ENCODE measurements at regions not wholly inside any gene's neighbourhood (a gene's known extent, or its start where the extent isn't known, plus 50 kb on each side); places are given as distances from the start of the nearest gene placed in this dataset.

DNA sequence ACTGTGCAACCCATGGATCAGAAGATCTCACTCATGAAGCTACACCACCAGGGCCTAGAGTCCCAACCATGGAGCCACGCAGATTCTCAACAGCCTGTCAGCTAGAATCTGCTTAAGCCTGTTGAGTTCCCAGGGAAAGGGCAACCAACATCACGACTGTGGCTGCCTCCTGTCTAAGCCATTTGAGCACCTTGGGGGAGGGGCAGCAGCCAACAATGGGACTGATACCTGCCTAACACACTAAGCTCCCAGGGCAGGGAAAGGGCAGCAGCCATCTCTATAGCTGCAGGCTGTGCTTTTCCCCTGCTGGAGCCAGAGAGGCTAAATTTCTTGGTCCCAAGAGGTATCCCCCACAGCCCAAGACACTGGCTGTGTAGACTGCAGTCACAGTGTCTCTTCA is 96.5 kb upstream of the TCEAL2 start:
- CTCF ChIA-PET (ENCODE audit: low intra/inter-chr PET ratio), result no interaction called here
- ATAC-seq, result no peak

DNA sequence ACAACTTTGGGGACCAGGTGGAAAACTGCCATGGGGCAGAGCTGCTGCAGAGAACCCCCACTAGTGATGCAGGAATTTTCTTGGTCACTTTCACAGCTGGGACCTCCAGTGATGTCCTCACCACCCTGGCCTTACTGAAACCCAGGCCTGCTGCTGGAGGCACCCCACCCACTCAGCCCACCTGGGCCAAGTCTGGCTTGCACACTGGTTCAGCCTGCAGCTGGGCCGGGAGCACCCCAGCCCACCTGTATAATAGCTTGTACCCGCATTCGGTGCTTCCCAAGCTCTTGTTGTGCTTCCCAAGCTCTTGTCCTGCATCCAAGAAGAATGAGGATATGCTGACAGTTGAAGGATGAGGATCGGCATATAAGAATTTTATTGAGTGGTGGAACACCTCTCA is 86.4 kb upstream of the ZMAT1 start:
- H3K27me3 ChIP-seq (ENCODE audit: control insufficient read depth in 2 of 2, insufficient read depth in 2 of 2, low read length in 2 of 2), result no peaks in the 10 kb centered on the region
- WGBS (ENCODE audit: insufficient coverage, low coverage, missing lambda C conversion rate), result 0% methylated on average over 3 of the region's 4 CpGs
- no peaks in the 10 kb centered on the region for H4K20me1 ChIP-seq (replicated peaks; ENCODE audit: control insufficient read depth, insufficient read depth, low read length)
- ChIA-PET CTCF (ENCODE audit: low intra/inter-chr PET ratio) (no interaction called here), POLR2A (no interaction called here)
- FAIRE-seq (no peak), DNase-seq (ENCODE audit: extremely low read depth in 1 of 4, low spot score in 3 of 4) (no peak), ATAC-seq (no peak)
- no peaks in the 10 kb centered on the region for H3K4me1 ChIP-seq (replicated peaks in 1 of 2; ENCODE audit: control insufficient read depth in 2 of 2, insufficient read depth in 2 of 2, low read length in 2 of 2)
- in situ Hi-C loops (cut with MboI), result no loop called here
- BruUV-seq (replicated peaks), result no TSS peak
- H3K4me2 ChIP-seq (ENCODE audit: insufficient read depth, low read length), result no peak overlapping the region
- H3K9me3 ChIP-seq (replicated peaks; ENCODE audit: control insufficient read depth, insufficient read depth, low read depth, low read length), result no peaks in the 10 kb centered on the region
- H2AFZ ChIP-seq (ENCODE audit: low read depth, low read length), result no peak overlapping the region
- no peaks in the 10 kb centered on the region for H3K36me3 ChIP-seq (ENCODE audit: control insufficient read depth, insufficient read depth, low read length)
- intact Hi-C loops (cut with micrococcal nuclease), result no loop called here
- no peaks in the 10 kb centered on the region for H3K79me2 ChIP-seq (ENCODE audit: control insufficient read depth, insufficient read depth, low read length)
- no peak overlapping the region for H3K4me3 ChIP-seq
- no peak overlapping the region for H3K9ac ChIP-seq (ENCODE audit: insufficient read depth in 1 of 2, low read depth in 2 of 2, low read length in 2 of 2)
- H3K27ac ChIP-seq (ENCODE audit: extremely low read depth, low read depth, low read length), result no peak overlapping the region
- H3K9me1 ChIP-seq (ENCODE audit: control insufficient read depth, insufficient read depth, low read length), result no peaks in the 10 kb centered on the region
- no peak for TF ChIP-seq EHMT2 (IDR thresholded peaks at IDR 0.05)
- TF ChIP-seq ZNF12 (CRISPR knock-in tag; IDR thresholded peaks at IDR 0.05), result no peak
- TF ChIP-seq, protein P1, sequence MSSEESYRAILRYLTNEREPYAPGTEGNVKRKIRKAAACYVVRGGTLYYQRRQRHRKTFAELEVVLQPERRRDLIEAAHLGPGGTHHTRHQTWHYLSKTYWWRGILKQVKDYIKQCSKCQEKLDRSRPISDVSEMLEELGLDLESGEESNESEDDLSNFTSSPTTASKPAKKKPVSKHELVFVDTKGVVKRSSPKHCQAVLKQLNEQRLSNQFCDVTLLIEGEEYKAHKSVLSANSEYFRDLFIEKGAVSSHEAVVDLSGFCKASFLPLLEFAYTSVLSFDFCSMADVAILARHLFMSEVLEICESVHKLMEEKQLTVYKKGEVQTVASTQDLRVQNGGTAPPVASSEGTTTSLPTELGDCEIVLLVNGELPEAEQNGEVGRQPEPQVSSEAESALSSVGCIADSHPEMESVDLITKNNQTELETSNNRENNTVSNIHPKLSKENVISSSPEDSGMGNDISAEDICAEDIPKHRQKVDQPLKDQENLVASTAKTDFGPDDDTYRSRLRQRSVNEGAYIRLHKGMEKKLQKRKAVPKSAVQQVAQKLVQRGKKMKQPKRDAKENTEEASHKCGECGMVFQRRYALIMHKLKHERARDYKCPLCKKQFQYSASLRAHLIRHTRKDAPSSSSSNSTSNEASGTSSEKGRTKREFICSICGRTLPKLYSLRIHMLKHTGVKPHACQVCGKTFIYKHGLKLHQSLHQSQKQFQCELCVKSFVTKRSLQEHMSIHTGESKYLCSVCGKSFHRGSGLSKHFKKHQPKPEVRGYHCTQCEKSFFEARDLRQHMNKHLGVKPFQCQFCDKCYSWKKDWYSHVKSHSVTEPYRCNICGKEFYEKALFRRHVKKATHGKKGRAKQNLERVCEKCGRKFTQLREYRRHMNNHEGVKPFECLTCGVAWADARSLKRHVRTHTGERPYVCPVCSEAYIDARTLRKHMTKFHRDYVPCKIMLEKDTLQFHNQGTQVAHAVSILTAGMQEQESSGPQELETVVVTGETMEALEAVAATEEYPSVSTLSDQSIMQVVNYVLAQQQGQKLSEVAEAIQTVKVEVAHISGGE (CRISPR knock-in tag; IDR thresholded peaks at IDR 0.05), result no peak
- TF ChIP-seq CCNT2 (IDR thresholded peaks at IDR 0.05; ENCODE audit: borderline replicate concordance, extremely low read depth, insufficient read length, low read depth, low read length), result no peak
- TF ChIP-seq, protein P2, sequence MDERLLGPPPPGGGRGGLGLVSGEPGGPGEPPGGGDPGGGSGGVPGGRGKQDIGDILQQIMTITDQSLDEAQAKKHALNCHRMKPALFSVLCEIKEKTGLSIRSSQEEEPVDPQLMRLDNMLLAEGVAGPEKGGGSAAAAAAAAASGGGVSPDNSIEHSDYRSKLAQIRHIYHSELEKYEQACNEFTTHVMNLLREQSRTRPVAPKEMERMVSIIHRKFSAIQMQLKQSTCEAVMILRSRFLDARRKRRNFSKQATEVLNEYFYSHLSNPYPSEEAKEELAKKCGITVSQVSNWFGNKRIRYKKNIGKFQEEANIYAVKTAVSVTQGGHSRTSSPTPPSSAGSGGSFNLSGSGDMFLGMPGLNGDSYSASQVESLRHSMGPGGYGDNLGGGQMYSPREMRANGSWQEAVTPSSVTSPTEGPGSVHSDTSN (CRISPR knock-in tag; IDR thresholded peaks at IDR 0.05; ENCODE audit: low read depth), result no peak
- TF ChIP-seq, protein P2 (tag; conservative IDR thresholded peaks at IDR 0.05; ENCODE audit: low read depth), result no peak
- TF ChIP-seq, protein P3, sequence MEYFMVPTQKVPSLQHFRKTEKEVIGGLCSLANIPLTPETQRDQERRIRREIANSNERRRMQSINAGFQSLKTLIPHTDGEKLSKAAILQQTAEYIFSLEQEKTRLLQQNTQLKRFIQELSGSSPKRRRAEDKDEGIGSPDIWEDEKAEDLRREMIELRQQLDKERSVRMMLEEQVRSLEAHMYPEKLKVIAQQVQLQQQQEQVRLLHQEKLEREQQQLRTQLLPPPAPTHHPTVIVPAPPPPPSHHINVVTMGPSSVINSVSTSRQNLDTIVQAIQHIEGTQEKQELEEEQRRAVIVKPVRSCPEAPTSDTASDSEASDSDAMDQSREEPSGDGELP (CRISPR knock-in tag; IDR thresholded peaks at IDR 0.05; ENCODE audit: borderline replicate concordance), result no peak
- TF ChIP-seq TRIM28 (IDR thresholded peaks at IDR 0.05), result no peak
- no peak for TF ChIP-seq POLR2G (IDR thresholded peaks at IDR 0.05; ENCODE audit: low read depth, low read length)

More for the DNA sequence above, 96.5 kb upstream of the TCEAL2 start:
- H3K36me3 ChIP-seq (ENCODE audit: control insufficient read depth, insufficient read depth, low read length), result no peaks in the 10 kb centered on the region
- no peak overlapping the region for H3K4me2 ChIP-seq (ENCODE audit: insufficient read depth, low read length)
- H4K20me1 ChIP-seq (replicated peaks; ENCODE audit: control insufficient read depth, insufficient read depth, low read length), result no peaks in the 10 kb centered on the region
- FAIRE-seq (no peak), DNase-seq (ENCODE audit: extremely low read depth in 1 of 4, low spot score in 3 of 4) (no peak)
- no peak overlapping the region for H3K9ac ChIP-seq (ENCODE audit: insufficient read depth in 1 of 2, low read depth in 2 of 2, low read length in 2 of 2)
- in situ Hi-C loops (cut with MboI) (no loop called here), intact Hi-C loops (cut with micrococcal nuclease) (no loop called here)
- no peaks in the 10 kb centered on the region for H3K4me1 ChIP-seq (replicated peaks in 1 of 2; ENCODE audit: control insufficient read depth in 2 of 2, insufficient read depth in 2 of 2, low read length in 2 of 2)
- H3K9me1 ChIP-seq (ENCODE audit: control insufficient read depth, insufficient read depth, low read length), result no peaks in the 10 kb centered on the region
- no peaks in the 10 kb centered on the region for H3K9me3 ChIP-seq (replicated peaks; ENCODE audit: control insufficient read depth, insufficient read depth, low read depth, low read length)
- POLR2A ChIA-PET, result no interaction called here
- TF ChIP-seq FOXP1 (CRISPR knock-in tag; IDR thresholded peaks at IDR 0.05), result no peak
- no peak overlapping the region for H3K4me3 ChIP-seq
- no peaks in the 10 kb centered on the region for H3K27me3 ChIP-seq (ENCODE audit: control insufficient read depth in 2 of 2, insufficient read depth in 2 of 2, low read length in 2 of 2)
- 0% methylated on average over 2 of the region's 2 CpGs for WGBS (ENCODE audit: insufficient coverage, low coverage, missing lambda C conversion rate)
- H3K27ac ChIP-seq (ENCODE audit: extremely low read depth, low read depth, low read length), result no peak overlapping the region
- H2AFZ ChIP-seq (ENCODE audit: low read depth, low read length), result no peak overlapping the region
- BruUV-seq (replicated peaks), result no TSS peak
- H3K79me2 ChIP-seq (ENCODE audit: control insufficient read depth, insufficient read depth, low read length), result no peaks in the 10 kb centered on the region
